ENCODE measurements at regions not wholly inside any gene's neighbourhood (a gene's known extent, or its start where the extent isn't known, plus 50 kb on each side); places are given as distances from the start of the nearest gene placed in this dataset.
A peak's percentile ranks its signal among the peaks of the same experiment; 100 is the strongest.

DNA sequence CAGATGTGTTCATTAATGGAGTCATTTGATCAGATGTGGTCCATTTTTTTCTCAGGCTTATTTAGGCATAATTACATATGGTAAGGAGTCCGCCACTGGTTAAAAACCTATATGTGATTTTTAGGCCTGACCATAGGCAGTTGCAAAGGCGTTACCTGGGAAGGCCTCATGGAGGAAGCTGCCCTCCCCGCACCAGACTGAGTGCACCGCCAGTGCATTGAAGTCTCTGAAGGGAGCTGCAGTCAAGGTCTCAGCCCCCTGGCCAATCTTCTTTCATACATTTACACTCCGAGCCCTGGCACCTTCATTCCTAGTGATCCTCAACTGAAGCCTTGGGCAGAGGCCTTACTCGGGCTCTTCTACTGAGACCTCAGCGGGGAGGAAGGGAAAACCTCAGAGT is 898.2 kb upstream of the AGA start:
- Histone ChIP-seq H3K79me1 (ENCODE audit: low read length) (no peaks in the 10 kb centered on the region), H2BK120ac (ENCODE audit: low read depth, low read length) (no peak overlapping the region), H2BK15ac (replicated peaks; ENCODE audit: low read depth) (no peak overlapping the region), H3K27ac (ENCODE audit: low read depth, low read length) (no peak overlapping the region), H2BK5ac (ENCODE audit: low read length) (no peak overlapping the region), H3K79me2 (ENCODE audit: control insufficient read depth, insufficient read depth, low read length) (no peaks in the 10 kb centered on the region), H3K9ac (ENCODE audit: low read length) (no peak overlapping the region), H4K8ac (ENCODE audit: low read depth, low read length) (no peak overlapping the region), H3K27me3 (ENCODE audit: insufficient read depth, low read length, poor library complexity) (no peaks in the 10 kb centered on the region), H3K18ac (ENCODE audit: low read length) (no peak overlapping the region), H4K5ac (ENCODE audit: low read length) (no peak overlapping the region), H3K4me1 (ENCODE audit: control insufficient read depth, low read depth, low read length) (no peaks in the 10 kb centered on the region), H3K4ac (ENCODE audit: low read depth, low read length) (no peak overlapping the region), H3K4me3 (ENCODE audit: low read length) (no peak overlapping the region), H3K23ac (ENCODE audit: low read length) (no peak overlapping the region), H3K56ac (ENCODE audit: low read length) (no peak overlapping the region), H3K4me2 (ENCODE audit: low read length) (no peak overlapping the region), H3K36me3 (ENCODE audit: control insufficient read depth, insufficient read depth, low read length) (no peaks in the 10 kb centered on the region), H2AK5ac (ENCODE audit: low read length) (no peak overlapping the region)
- no CpG with 5 or more reads among the region's 7 CpGs for WGBS (ENCODE audit: extremely low coverage, insufficient coverage, low lambda C conversion rate)
- no peak for DNase-seq

- H3K4me1 ChIP-seq (ENCODE audit: control insufficient read depth, low read depth, low read length): no peaks in the 10 kb centered on the region
- no peaks in the 10 kb centered on the region for H3K79me2 ChIP-seq (ENCODE audit: control insufficient read depth, insufficient read depth, low read length)
- no peaks in the 10 kb centered on the region for H3K79me1 ChIP-seq (ENCODE audit: low read length)
- no peak overlapping the region for H2BK5ac ChIP-seq (ENCODE audit: low read length)
- no peak overlapping the region for H4K5ac ChIP-seq (ENCODE audit: low read length)
- no peak overlapping the region for H3K23ac ChIP-seq (ENCODE audit: low read length)
- no peak overlapping the region for H3K4me2 ChIP-seq (ENCODE audit: low read length)
- no peak overlapping the region for H3K18ac ChIP-seq (ENCODE audit: low read length)
- DNase-seq: no peak
- no peak overlapping the region for H3K56ac ChIP-seq (ENCODE audit: low read length)
- H4K8ac ChIP-seq (ENCODE audit: low read depth, low read length): no peak overlapping the region
- no peaks in the 10 kb centered on the region for H3K36me3 ChIP-seq (ENCODE audit: control insufficient read depth, insufficient read depth, low read length)
- H3K27ac ChIP-seq (ENCODE audit: low read depth, low read length): no peak overlapping the region
- H2BK15ac ChIP-seq (replicated peaks; ENCODE audit: low read depth): no peak overlapping the region
- no peak overlapping the region for H3K4me3 ChIP-seq (ENCODE audit: low read length)
- H3K4ac ChIP-seq (ENCODE audit: low read depth, low read length): no peak overlapping the region
- no peak overlapping the region for H2BK120ac ChIP-seq (ENCODE audit: low read depth, low read length)
- H3K27me3 ChIP-seq (ENCODE audit: insufficient read depth, low read length, poor library complexity): no peaks in the 10 kb centered on the region
- no peak overlapping the region for H2AK5ac ChIP-seq (ENCODE audit: low read length)
- H3K9ac ChIP-seq (ENCODE audit: low read length): no peak overlapping the region
Observed at GRCh38 chr4:178344096-178344495, 901.9 kb upstream of the AGA start.

DNA sequence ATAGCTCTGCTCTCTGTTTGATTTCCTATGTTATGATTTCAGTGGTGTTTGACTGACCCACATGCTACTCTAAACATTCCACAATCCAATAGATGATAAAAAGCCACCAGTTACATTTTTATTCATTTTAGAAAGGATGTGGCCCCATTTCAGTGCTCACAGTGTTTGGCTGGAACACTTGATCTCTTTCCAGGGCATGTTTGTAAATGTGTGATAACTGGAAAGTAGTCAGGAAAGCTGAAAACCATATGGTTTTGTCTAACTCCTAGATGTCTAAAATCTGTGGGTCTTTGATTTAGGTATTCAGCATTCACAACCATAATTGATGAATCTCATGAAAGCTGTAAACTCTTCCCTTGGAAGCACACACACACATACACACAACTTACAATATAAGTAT is 904.9 kb upstream of the AGA start:
- no peak for DNase-seq
- no peak overlapping the region for H3K4ac ChIP-seq (ENCODE audit: low read depth, low read length)
- H3K9ac ChIP-seq (ENCODE audit: low read length): no peak overlapping the region
- no peak overlapping the region for H3K18ac ChIP-seq (ENCODE audit: low read length)
- H3K4me3 ChIP-seq (ENCODE audit: low read length): no peak overlapping the region
- H3K36me3 ChIP-seq (ENCODE audit: control insufficient read depth, insufficient read depth, low read length): no peaks in the 10 kb centered on the region
- H3K4me2 ChIP-seq (ENCODE audit: low read length): no peak overlapping the region
- H2AK5ac ChIP-seq (ENCODE audit: low read length): no peak overlapping the region
- H4K5ac ChIP-seq (ENCODE audit: low read length): no peak overlapping the region
- no peak overlapping the region for H2BK5ac ChIP-seq (ENCODE audit: low read length)
- H4K8ac ChIP-seq (ENCODE audit: low read depth, low read length): no peak overlapping the region
- no peak overlapping the region for H2BK15ac ChIP-seq (replicated peaks; ENCODE audit: low read depth)
- no peak overlapping the region for H3K27ac ChIP-seq (ENCODE audit: low read depth, low read length)
- H3K79me2 ChIP-seq (ENCODE audit: control insufficient read depth, insufficient read depth, low read length): no peaks in the 10 kb centered on the region
- no peak overlapping the region for H2BK120ac ChIP-seq (ENCODE audit: low read depth, low read length)
- H3K56ac ChIP-seq (ENCODE audit: low read length): no peak overlapping the region
- H3K4me1 ChIP-seq (ENCODE audit: control insufficient read depth, low read depth, low read length): no peaks in the 10 kb centered on the region
- H3K27me3 ChIP-seq (ENCODE audit: insufficient read depth, low read length, poor library complexity): no peaks in the 10 kb centered on the region
- no peak overlapping the region for H3K23ac ChIP-seq (ENCODE audit: low read length)
- H3K79me1 ChIP-seq (ENCODE audit: low read length): no peaks in the 10 kb centered on the region

DNA sequence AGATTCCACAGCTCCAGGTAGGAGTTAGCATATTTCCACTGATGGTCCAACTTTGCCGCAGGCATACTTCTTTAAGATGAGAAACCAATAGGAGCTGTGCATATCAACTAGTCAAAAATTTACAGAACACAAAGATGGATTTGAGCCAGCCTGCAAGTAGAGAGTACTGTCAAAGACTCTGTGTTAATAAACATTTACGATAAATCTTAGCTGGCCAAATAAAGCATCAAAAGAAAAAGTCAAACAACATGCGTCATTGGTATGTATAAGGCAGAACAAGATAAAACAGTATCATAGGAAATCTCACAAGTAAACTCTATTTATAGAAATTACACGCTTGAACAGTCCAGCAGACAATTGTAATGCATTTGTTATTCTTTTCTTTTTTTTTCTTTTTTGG is 907.4 kb upstream of the AGA start:
- H3K9ac ChIP-seq (ENCODE audit: low read length): no peak overlapping the region
- WGBS (ENCODE audit: extremely low coverage, insufficient coverage, low lambda C conversion rate): no CpG with 5 or more reads among the region's 4 CpGs
- H3K27me3 ChIP-seq (ENCODE audit: insufficient read depth, low read length, poor library complexity): no peaks in the 10 kb centered on the region

DNA sequence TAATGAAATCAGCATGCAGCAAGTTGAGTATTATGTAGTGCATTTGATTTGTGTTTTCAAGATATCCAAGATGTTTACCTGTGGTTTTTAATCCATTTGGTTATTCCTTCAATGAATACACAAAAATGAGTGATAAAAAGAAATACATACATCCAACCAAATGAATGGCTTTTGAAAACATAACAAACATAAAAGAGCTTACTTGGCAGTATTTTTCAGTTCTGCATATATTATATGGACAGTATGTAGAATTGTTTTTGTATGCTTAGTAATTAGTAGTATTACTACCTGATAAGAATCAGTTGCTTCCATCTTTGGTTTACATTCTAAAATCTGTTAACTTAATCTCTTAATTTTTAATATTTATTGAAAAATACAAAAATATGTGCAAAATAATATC is 908.9 kb upstream of the AGA start:
- Histone ChIP-seq H3K9ac (ENCODE audit: low read length) (no peak overlapping the region), H3K79me2 (ENCODE audit: control insufficient read depth, insufficient read depth, low read length) (no peaks in the 10 kb centered on the region), H4K5ac (ENCODE audit: low read length) (no peak overlapping the region), H3K4ac (ENCODE audit: low read depth, low read length) (no peak overlapping the region), H3K4me2 (ENCODE audit: low read length) (no peak overlapping the region), H3K27me3 (ENCODE audit: insufficient read depth, low read length, poor library complexity) (no peaks in the 10 kb centered on the region), H3K27ac (ENCODE audit: low read depth, low read length) (no peak overlapping the region), H3K36me3 (ENCODE audit: control insufficient read depth, insufficient read depth, low read length) (no peaks in the 10 kb centered on the region), H4K8ac (ENCODE audit: low read depth, low read length) (no peak overlapping the region), H3K79me1 (ENCODE audit: low read length) (no peaks in the 10 kb centered on the region), H2BK15ac (replicated peaks; ENCODE audit: low read depth) (no peak overlapping the region), H3K56ac (ENCODE audit: low read length) (no peak overlapping the region), H2AK5ac (ENCODE audit: low read length) (no peak overlapping the region), H3K23ac (ENCODE audit: low read length) (no peak overlapping the region), H2BK5ac (ENCODE audit: low read length) (no peak overlapping the region), H3K18ac (ENCODE audit: low read length) (no peak overlapping the region), H3K4me1 (ENCODE audit: control insufficient read depth, low read depth, low read length) (no peaks in the 10 kb centered on the region), H2BK120ac (ENCODE audit: low read depth, low read length) (no peak overlapping the region), H3K4me3 (ENCODE audit: low read length) (no peak overlapping the region)
- DNase-seq: no peak

More for the DNA sequence above, 907.4 kb upstream of the AGA start:
- no peak overlapping the region for H3K27ac ChIP-seq (ENCODE audit: low read depth, low read length)
- no peak overlapping the region for H4K5ac ChIP-seq (ENCODE audit: low read length)
- no peaks in the 10 kb centered on the region for H3K79me1 ChIP-seq (ENCODE audit: low read length)
- no peak overlapping the region for H3K23ac ChIP-seq (ENCODE audit: low read length)
- no peak overlapping the region for H2BK120ac ChIP-seq (ENCODE audit: low read depth, low read length)
- DNase-seq: no peak
- no peak overlapping the region for H3K4me3 ChIP-seq (ENCODE audit: low read length)
- no peak overlapping the region for H2AK5ac ChIP-seq (ENCODE audit: low read length)
- H3K36me3 ChIP-seq (ENCODE audit: control insufficient read depth, insufficient read depth, low read length): no peaks in the 10 kb centered on the region
- no peak overlapping the region for H2BK5ac ChIP-seq (ENCODE audit: low read length)
- H3K4me2 ChIP-seq (ENCODE audit: low read length): no peak overlapping the region
- H2BK15ac ChIP-seq (replicated peaks; ENCODE audit: low read depth): no peak overlapping the region
- H3K4me1 ChIP-seq (ENCODE audit: control insufficient read depth, low read depth, low read length): no peaks in the 10 kb centered on the region
- H3K4ac ChIP-seq (ENCODE audit: low read depth, low read length): no peak overlapping the region
- no peaks in the 10 kb centered on the region for H3K79me2 ChIP-seq (ENCODE audit: control insufficient read depth, insufficient read depth, low read length)
- H4K8ac ChIP-seq (ENCODE audit: low read depth, low read length): no peak overlapping the region
- H3K56ac ChIP-seq (ENCODE audit: low read length): no peak overlapping the region
- no peak overlapping the region for H3K18ac ChIP-seq (ENCODE audit: low read length)

- H3K4me3 ChIP-seq (ENCODE audit: low read length): no peak overlapping the region
- no peak overlapping the region for H2BK15ac ChIP-seq (replicated peaks; ENCODE audit: low read depth)
- no peak overlapping the region for H2AK5ac ChIP-seq (ENCODE audit: low read length)
- no peak overlapping the region for H3K23ac ChIP-seq (ENCODE audit: low read length)
- H3K4me1 ChIP-seq (ENCODE audit: control insufficient read depth, low read depth, low read length): no peaks in the 10 kb centered on the region
- no peak overlapping the region for H3K4ac ChIP-seq (ENCODE audit: low read depth, low read length)
- no peaks in the 10 kb centered on the region for H3K79me1 ChIP-seq (ENCODE audit: low read length)
- no peak overlapping the region for H3K9ac ChIP-seq (ENCODE audit: low read length)
- H3K56ac ChIP-seq (ENCODE audit: low read length): no peak overlapping the region
- no peak overlapping the region for H4K5ac ChIP-seq (ENCODE audit: low read length)
- H3K27me3 ChIP-seq (ENCODE audit: insufficient read depth, low read length, poor library complexity): no peaks in the 10 kb centered on the region
- peak; percentile 44 for DNase-seq
- H2BK120ac ChIP-seq (ENCODE audit: low read depth, low read length): no peak overlapping the region
- WGBS (ENCODE audit: extremely low coverage, insufficient coverage, low lambda C conversion rate): no CpG with 5 or more reads among the region's 2 CpGs
- H3K4me2 ChIP-seq (ENCODE audit: low read length): no peak overlapping the region
- no peaks in the 10 kb centered on the region for H3K79me2 ChIP-seq (ENCODE audit: control insufficient read depth, insufficient read depth, low read length)
- H3K27ac ChIP-seq (ENCODE audit: low read depth, low read length): no peak overlapping the region
- H3K36me3 ChIP-seq (ENCODE audit: control insufficient read depth, insufficient read depth, low read length): no peaks in the 10 kb centered on the region
- no peak overlapping the region for H4K8ac ChIP-seq (ENCODE audit: low read depth, low read length)
- H3K18ac ChIP-seq (ENCODE audit: low read length): no peak overlapping the region
- H2BK5ac ChIP-seq (ENCODE audit: low read length): no peak overlapping the region
Observed at GRCh38 chr4:178356725-178357124, 914.5 kb upstream of the AGA start.

All from mesendoderm (in vitro differentiated cells).